OCI-LY7 (cell line): ENCODE measurements at regions not wholly inside any gene's neighbourhood (a gene's known extent, or its start where the extent isn't known, plus 50 kb on each side); places are given as distances from the start of the nearest gene placed in this dataset.

Source experiments
- EZH2phosphoT487 ChIP-seq: fragments of 200-600 bp; sonication (generic); IDR thresholded peaks from 2 replicates; pipeline ENCODE4 v1.6.1; 2018; ENCODE audit warnings: low read depth, borderline replicate concordance, mild to moderate bottlenecking, mixed run types, antibody characterized with exemption, low read length, moderate library complexity, mixed read lengths
- TF ChIP-seq, protein P1 (sequence below): fragments of 200-600 bp; sonication (generic); conservative IDR thresholded peaks from 2 replicates; pipeline ENCODE4 v1.5.1; 2014; ENCODE audit warnings: mild to moderate bottlenecking, antibody characterized with exemption, low read length, moderate library complexity, mixed read lengths

DNA sequence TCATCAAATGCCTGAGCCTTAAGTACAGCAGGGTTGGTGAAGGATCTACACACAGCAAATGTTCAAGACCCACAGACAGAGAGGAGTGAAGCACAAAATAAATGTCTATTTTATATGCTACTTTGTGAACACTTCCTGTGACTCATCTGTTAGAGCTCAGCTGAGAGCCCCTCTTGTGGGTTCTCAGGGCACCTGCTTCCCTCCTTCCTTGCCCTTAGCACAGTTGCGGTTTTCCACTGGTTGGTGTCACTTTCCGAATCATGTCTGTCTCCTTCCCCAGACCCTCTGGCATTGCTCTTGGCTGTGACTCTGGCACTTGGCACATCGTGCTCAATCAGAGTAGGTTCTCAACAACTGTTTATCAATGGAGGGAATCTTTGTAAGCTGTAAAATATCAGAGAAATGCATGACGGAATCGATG is 128.5 kb upstream of the STC2 start:
- TF ChIP-seq, protein P1, sequence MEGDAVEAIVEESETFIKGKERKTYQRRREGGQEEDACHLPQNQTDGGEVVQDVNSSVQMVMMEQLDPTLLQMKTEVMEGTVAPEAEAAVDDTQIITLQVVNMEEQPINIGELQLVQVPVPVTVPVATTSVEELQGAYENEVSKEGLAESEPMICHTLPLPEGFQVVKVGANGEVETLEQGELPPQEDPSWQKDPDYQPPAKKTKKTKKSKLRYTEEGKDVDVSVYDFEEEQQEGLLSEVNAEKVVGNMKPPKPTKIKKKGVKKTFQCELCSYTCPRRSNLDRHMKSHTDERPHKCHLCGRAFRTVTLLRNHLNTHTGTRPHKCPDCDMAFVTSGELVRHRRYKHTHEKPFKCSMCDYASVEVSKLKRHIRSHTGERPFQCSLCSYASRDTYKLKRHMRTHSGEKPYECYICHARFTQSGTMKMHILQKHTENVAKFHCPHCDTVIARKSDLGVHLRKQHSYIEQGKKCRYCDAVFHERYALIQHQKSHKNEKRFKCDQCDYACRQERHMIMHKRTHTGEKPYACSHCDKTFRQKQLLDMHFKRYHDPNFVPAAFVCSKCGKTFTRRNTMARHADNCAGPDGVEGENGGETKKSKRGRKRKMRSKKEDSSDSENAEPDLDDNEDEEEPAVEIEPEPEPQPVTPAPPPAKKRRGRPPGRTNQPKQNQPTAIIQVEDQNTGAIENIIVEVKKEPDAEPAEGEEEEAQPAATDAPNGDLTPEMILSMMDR = no peak
- TF ChIP-seq EZH2phosphoT487 = no peak
